GM12874 (cell line): ENCODE measurements at regions not wholly inside any gene's neighbourhood (a gene's known extent, or its start where the extent isn't known, plus 50 kb on each side); places are given as distances from the start of the nearest gene placed in this dataset.

Experiments
- CTCF ChIP-seq: IDR thresholded peaks from 2 replicates; pipeline ENCODE4 v1.5.1; 2011; ENCODE audit warnings: low read depth, mild to moderate bottlenecking, control low read depth, low read length, moderate library complexity; ENCODE audit not compliant: insufficient read depth

GRCh38 chr11:23696688-23697415 is 800.0 kb upstream of the LUZP2 start:
- no peak for TF ChIP-seq CTCF

GRCh38 chr11:23704183-23704582 is 792.7 kb upstream of the LUZP2 start:
- no peak for TF ChIP-seq CTCF

GRCh38 chr11:23711981-23712380 is 784.9 kb upstream of the LUZP2 start:
- no peak for TF ChIP-seq CTCF

GRCh38 chr11:23719016-23719415 is 777.8 kb upstream of the LUZP2 start:
- TF ChIP-seq CTCF, result no peak

GRCh38 chr11:23723861-23724260 is 773.0 kb upstream of the LUZP2 start:
- no peak for TF ChIP-seq CTCF

GRCh38 chr11:23725752-23726151 is 771.1 kb upstream of the LUZP2 start:
- no peak for TF ChIP-seq CTCF

GRCh38 chr11:23727387-23727786 is 769.5 kb upstream of the LUZP2 start:
- no peak for TF ChIP-seq CTCF
